H1 (cell line): ENCODE measurements at regions not wholly inside any gene's neighbourhood (a gene's known extent, or its start where the extent isn't known, plus 50 kb on each side); places are given as distances from the start of the nearest gene placed in this dataset.

Source experiments
- CTCF ChIA-PET: fragments of 300-600 bp; sonication (Branson Sonifier 250); formaldehyde crosslinking; loops from one replicate; lab custom pipeline; 2021; ENCODE audit not compliant: partially characterized antibody; lab: Charles Lee
- POLR2A ChIA-PET: fragments of 300-600 bp; sonication (Branson Sonifier 250); formaldehyde crosslinking; loops from one replicate; lab custom pipeline; 2021; ENCODE audit warnings: inconsistent platforms; ENCODE audit not compliant: partially characterized antibody; lab: Charles Lee
- DNase-seq, 2 experiments: peaks; one replicate each; pipeline versions ENCODE4 v3.0.0 to v3.0.0-alpha.2; 2010 to 2022; ENCODE audit warnings: low spot score in 2 of 2, low read depth in 1 of 2, mixed read lengths in 1 of 2
- FAIRE-seq: peaks from 2 replicates; lab custom pipeline; 2011; peaks lifted over from hg19 to GRCh38; lab: Jason Lieb, UNC
- H2AFZ ChIP-seq: 2 replicates; pipeline ENCODE4 v1.8.1; 2012; ENCODE audit warnings: low read length, inconsistent platforms
- H2AK5ac ChIP-seq: 2 replicates; pipeline ENCODE4 v1.6.1; 2013; ENCODE audit warnings: low read depth, low read length
- H2BK120ac ChIP-seq: replicated peaks from 2 replicates; pipeline ENCODE3; 2013; ENCODE audit warnings: low read depth, low read length, inconsistent platforms
- H2BK12ac ChIP-seq: 2 replicates; pipeline ENCODE4 v1.6.1; 2013; ENCODE audit warnings: low read depth, low read length
- H2BK15ac ChIP-seq: 2 replicates; pipeline ENCODE4 v1.6.1; 2013; ENCODE audit warnings: low read length
- H2BK20ac ChIP-seq: 2 replicates; pipeline ENCODE4 v1.6.1; 2013; ENCODE audit warnings: low read length
- H2BK5ac ChIP-seq: 2 replicates; pipeline ENCODE4 v1.6.1; 2013; ENCODE audit warnings: low read depth, low read length
- H3K14ac ChIP-seq: 2 replicates; pipeline ENCODE4 v1.6.1; 2013; ENCODE audit warnings: inconsistent platforms; ENCODE audit not compliant: insufficient read length
- H3K18ac ChIP-seq: 2 replicates; pipeline ENCODE4 v1.6.1; 2013; ENCODE audit warnings: low read length; ENCODE audit errors: extremely low read depth
- H3K23ac ChIP-seq: 2 replicates; pipeline ENCODE4 v1.6.1; 2013; ENCODE audit warnings: inconsistent platforms; ENCODE audit not compliant: insufficient read length
- H3K23me2 ChIP-seq: 2 replicates; pipeline ENCODE4 v1.6.1; 2013; ENCODE audit warnings: low read depth, low read length
- H3K27ac ChIP-seq: 2 replicates; pipeline ENCODE4 v1.6.1; 2011; ENCODE audit warnings: low read depth, low read length, inconsistent platforms
- H3K27me3 ChIP-seq, 4 experiments: replicated peaks in 1 of 4; 1 replicate in 1 of 4; 2 replicates in 3 of 4; pipeline versions ENCODE4 v1.6.1 to v1.8.1; 2011 to 2013; ENCODE audit warnings: low read length in 3 of 4, mild to moderate bottlenecking in 3 of 4, inconsistent platforms in 2 of 4, mixed read lengths in 2 of 4, moderate library complexity in 1 of 4; ENCODE audit not compliant: control insufficient read depth in 3 of 4, insufficient read depth in 3 of 4; ENCODE audit errors: extremely low read depth in 1 of 4
- H3K36me3 ChIP-seq, 4 experiments: 2 replicates each; pipeline versions ENCODE4 v1.6.1 to v1.8.1; 2011 to 2013; ENCODE audit warnings: mild to moderate bottlenecking in 4 of 4, low read length in 3 of 4, moderate library complexity in 2 of 4, control low read depth in 1 of 4, inconsistent platforms in 1 of 4; ENCODE audit not compliant: insufficient read depth in 4 of 4, control insufficient read depth in 2 of 4
- H3K4ac ChIP-seq: replicated peaks from 2 replicates; pipeline ENCODE3; 2013; ENCODE audit warnings: low read length, low read depth, mixed read lengths, inconsistent platforms; ENCODE audit not compliant: insufficient read length
- H3K4me1 ChIP-seq, 4 experiments: replicated peaks in 1 of 4; 1 replicate in 1 of 4; 2 replicates in 3 of 4; pipeline versions ENCODE4 v1.6.1 to v1.8.1; 2011 to 2013; ENCODE audit warnings: low read length in 3 of 4, inconsistent platforms in 2 of 4, mixed read lengths in 1 of 4; ENCODE audit not compliant: insufficient read depth in 4 of 4, control insufficient read depth in 3 of 4
- H3K4me2 ChIP-seq, 2 experiments: 2 replicates each; pipeline versions ENCODE4 v1.6.1 to v1.8.1; 2011 to 2013; ENCODE audit warnings: low read depth in 2 of 2, low read length in 2 of 2, control low read depth in 1 of 2, inconsistent platforms in 1 of 2, mild to moderate bottlenecking in 1 of 2; ENCODE audit not compliant: insufficient read depth in 1 of 2
- H3K4me3 ChIP-seq, 4 experiments: fragments of 200-600, 300-600 bp in 1 of 4; sonication (generic), shearing (Covaris generic), sonication (Bioruptor Twin) in 1 of 4; 2 replicates each; pipeline versions ENCODE4 v1.5.1 to v1.8.1; 2011 to 2016; ENCODE audit warnings: low read length in 4 of 4, low read depth in 3 of 4, control low read depth in 2 of 4, inconsistent platforms in 2 of 4, mild to moderate bottlenecking in 2 of 4, mixed read lengths in 1 of 4, moderate library complexity in 1 of 4; ENCODE audit not compliant: insufficient read depth in 2 of 4; ENCODE audit errors: extremely low read depth in 1 of 4
- H3K56ac ChIP-seq: replicated peaks from 2 replicates; pipeline ENCODE3; 2013; ENCODE audit warnings: low read depth, mild to moderate bottlenecking, mixed read lengths, low read length, inconsistent platforms; ENCODE audit not compliant: insufficient read length
- H3K79me1 ChIP-seq: 2 replicates; pipeline ENCODE4 v1.6.1; 2013; ENCODE audit warnings: low read depth, low read length, control low read depth
- H3K79me2 ChIP-seq, 2 experiments: 2 replicates each; pipeline versions ENCODE4 v1.6.1 to v1.8.1; 2012 to 2013; ENCODE audit warnings: low read length in 2 of 2, mild to moderate bottlenecking in 2 of 2, inconsistent platforms in 1 of 2; ENCODE audit not compliant: insufficient read depth in 2 of 2, control insufficient read depth in 1 of 2
- H3K9ac ChIP-seq, 4 experiments: replicated peaks in 1 of 4; 1 replicate in 1 of 4; 2 replicates in 3 of 4; pipeline versions ENCODE4 v1.6.1 to v1.8.1; 2011 to 2013; ENCODE audit warnings: low read depth in 3 of 4, low read length in 3 of 4, control low read depth in 2 of 4, mild to moderate bottlenecking in 2 of 4, moderate library complexity in 2 of 4, inconsistent platforms in 1 of 4; ENCODE audit errors: extremely low read depth in 1 of 4
- H3K9me3 ChIP-seq, 2 experiments: 2 replicates each; pipeline versions ENCODE4 v1.6.1 to v1.8.1; 2012 to 2013; ENCODE audit warnings: mild to moderate bottlenecking in 2 of 2, moderate library complexity in 2 of 2, control low read depth in 1 of 2, inconsistent platforms in 1 of 2, low read depth in 1 of 2, low read length in 1 of 2, mixed read lengths in 1 of 2; ENCODE audit not compliant: insufficient read depth in 2 of 2
- H4K20me1 ChIP-seq, 2 experiments: replicated peaks in 1 of 2; 2 replicates each; pipeline versions ENCODE3 to v1.8.1; 2011 to 2013; ENCODE audit warnings: inconsistent platforms in 2 of 2, low read length in 2 of 2, mild to moderate bottlenecking in 1 of 2; ENCODE audit not compliant: insufficient read depth in 2 of 2, control insufficient read depth in 1 of 2
- H4K5ac ChIP-seq: 2 replicates; pipeline ENCODE4 v1.6.1; 2013; ENCODE audit warnings: low read length, low read depth, mixed read lengths, inconsistent platforms; ENCODE audit not compliant: insufficient read length
- H4K8ac ChIP-seq: 2 replicates; pipeline ENCODE4 v1.8.0; 2013; ENCODE audit warnings: mild to moderate bottlenecking, moderate library complexity, low read length, inconsistent platforms; ENCODE audit not compliant: insufficient read depth; ENCODE audit errors: extremely low read depth
- H4K91ac ChIP-seq: replicated peaks from 2 replicates; pipeline ENCODE3; 2013; ENCODE audit warnings: low read length, mixed read lengths, inconsistent platforms; ENCODE audit not compliant: insufficient read length
- CHD2 ChIP-seq: IDR thresholded peaks from 2 replicates; pipeline ENCODE4 v1.6.1; 2012; ENCODE audit warnings: low read length, improper control_type of control experiment
- MAX ChIP-seq: IDR thresholded peaks from 2 replicates; pipeline ENCODE4 v1.6.1; 2012; ENCODE audit warnings: inconsistent platforms
- RBBP5 ChIP-seq: IDR thresholded peaks from 2 replicates; pipeline ENCODE4 v1.7.1; 2012; ENCODE audit warnings: low read depth, mild to moderate bottlenecking, inconsistent platforms, low read length, moderate library complexity, borderline replicate concordance
- ZNF274 ChIP-seq: IDR thresholded peaks from 2 replicates; pipeline ENCODE4 v1.7.0; 2012; ENCODE audit warnings: low read length, borderline replicate concordance; ENCODE audit errors: extremely low read depth
- WGBS, 2 experiments: shearing (Covaris generic) in 1 of 2; methylation state at CpG; one replicate each; pipeline versions ENCODE4 v1.1.6 to v1.1.7; 2013 to 2015; ENCODE audit warnings: low lambda C conversion rate in 2 of 2, mixed read lengths in 2 of 2, inconsistent platforms in 1 of 2, low coverage in 1 of 2, missing lambda C conversion rate in 1 of 2; ENCODE audit not compliant: insufficient replicate concordance in 2 of 2, insufficient coverage in 1 of 2, insufficient read length in 1 of 2; ENCODE audit errors: extremely low coverage in 1 of 2, missing lambda C conversion rate in 1 of 2; 5-methylcytosine and 5-hydroxymethylcytosine counted together

- POLR2A ChIA-PET: no interaction called here
- Histone ChIP-seq H3K27me3 (no peaks in the 10 kb centered on the region), H3K9me3 (no peaks in the 10 kb centered on the region), H3K79me1 (no peaks in the 10 kb centered on the region), H3K4me3 (no peak overlapping the region), H2AK5ac (no peak overlapping the region), H2BK12ac (no peak overlapping the region), H2BK5ac (no peak overlapping the region), H3K18ac (no peak overlapping the region), H3K4ac (no peak overlapping the region), H2AFZ (no peak overlapping the region), H3K23ac (no peak overlapping the region), H2BK20ac (no peak overlapping the region), H3K56ac (no peak overlapping the region), H3K4me1 (peaks cover 0 to 3% (median 1%) of the 10 kb centered on the region in 4 experiments; a peak in 2 of 7 replicates), H3K9ac (no peak overlapping the region), H2BK15ac (no peak overlapping the region), H4K5ac (no peak overlapping the region), H2BK120ac (no peak overlapping the region), H4K20me1 (peaks cover 0 to 5% of the 10 kb centered on the region in 2 experiments), H3K27ac (no peak overlapping the region), H3K79me2 (no peaks in the 10 kb centered on the region)
- WGBS, 2 experiments: 91% methylated on average over 16 of the region's 16 CpGs; no CpG with 5 or more reads in 1 of the 2 experiments
- DNase-seq (no peak), FAIRE-seq (no peak)
- CTCF ChIA-PET: interaction anchor here (0.9 to 2.1 kb wide), 3 partner anchors 10 to 15 kb away, joined by 4 to 5 read pairs (median 4); no protein-coding TSS in a partner anchor
- no peak for TF ChIP-seq ZNF274
- TF ChIP-seq MAX: no peak
- TF ChIP-seq CHD2: no peak
- no peak for TF ChIP-seq RBBP5
- TF ChIP-seq, all 59 proteins: peak for 0
- no peak overlapping the region for H4K91ac ChIP-seq
- H3K14ac ChIP-seq: no peak overlapping the region
- no peaks in the 10 kb centered on the region; the same call in 1 of the 2 replicates for H3K23me2 ChIP-seq
- H3K4me2 ChIP-seq: no peak overlapping the region
- H3K36me3 ChIP-seq: no peaks in the 10 kb centered on the region
- H4K8ac ChIP-seq: no peak overlapping the region
These were observed 50.0 kb downstream of the JAKMIP3 start for GRCh38 chr10:132115732-132116131.
